SK-N-SH (cell line): ENCODE measurements at regions not wholly inside any gene's neighbourhood (a gene's known extent, or its start where the extent isn't known, plus 50 kb on each side); places are given as distances from the start of the nearest gene placed in this dataset.

Experiments
- CTCF ChIA-PET: fragments of 300-600, 350-600 bp; formaldehyde crosslinking; extraction: SDS; loops from one replicate; lab custom pipeline; 2021; lab: Yijun Ruan, JAX
- POLR2A ChIA-PET: fragments of 350-600 bp; sonication (Branson Sonifier 250); formaldehyde crosslinking; extraction: SDS; loops from one replicate; lab custom pipeline; 2020; ENCODE audit warnings: antibody characterized with exemption, inconsistent platforms; lab: Yijun Ruan, JAX
- DNase-seq: peaks from one replicate; pipeline ENCODE4 v3.0.0; 2012
- H2AFZ ChIP-seq: fragments of 200-600 bp; sonication (generic); 2 replicates; pipeline ENCODE4 v1.8.1; 2016; ENCODE audit warnings: antibody characterized with exemption, mild to moderate bottlenecking, low read depth
- H3F3A ChIP-seq: fragments of 200-600 bp; sonication (generic); replicated peaks from 2 replicates; pipeline ENCODE3; 2016; ENCODE audit warnings: antibody characterized with exemption, mild to moderate bottlenecking; ENCODE audit not compliant: insufficient read depth
- H3K27ac ChIP-seq, 2 experiments: fragments of 200-500 bp in 1 of 2; fragments of 200-600 bp in 1 of 2; sonication (Bioruptor generic) in 1 of 2; sonication (generic), shearing (Covaris generic) in 1 of 2; 2 replicates each; pipeline versions ENCODE4 v1.5.1 to v1.6.1; 2014 to 2016; ENCODE audit warnings: low read depth in 2 of 2, inconsistent platforms in 1 of 2, low read length in 1 of 2, mild to moderate bottlenecking in 1 of 2, mixed read lengths in 1 of 2
- H3K27me3 ChIP-seq: fragments of 200-600 bp; sonication (generic), shearing (Covaris generic); 2 replicates; pipeline ENCODE4 v1.6.1; 2016; ENCODE audit warnings: mixed run types; ENCODE audit not compliant: insufficient read depth
- H3K36me3 ChIP-seq, 2 experiments: fragments of 200-500 bp in 1 of 2; fragments of 200-600 bp in 1 of 2; sonication (Bioruptor generic) in 1 of 2; sonication (generic) in 1 of 2; replicated peaks in 1 of 2; 2 replicates each; pipeline versions ENCODE3 to v1.5.1; 2014 to 2016; ENCODE audit warnings: low read length in 1 of 2, mild to moderate bottlenecking in 1 of 2; ENCODE audit not compliant: insufficient read depth in 2 of 2, control insufficient read depth in 1 of 2
- H3K4me1 ChIP-seq, 2 experiments: fragments of 200-500 bp in 1 of 2; fragments of 200-600 bp in 1 of 2; sonication (Bioruptor generic) in 1 of 2; sonication (generic), shearing (Covaris generic) in 1 of 2; 2 replicates each; pipeline versions ENCODE4 v1.5.1 to v1.6.1; 2014 to 2016; ENCODE audit warnings: low read depth in 1 of 2, low read length in 1 of 2, mixed run types in 1 of 2; ENCODE audit not compliant: insufficient read depth in 2 of 2, control insufficient read depth in 1 of 2
- H3K4me2 ChIP-seq: fragments of 200-600 bp; sonication (generic), shearing (Covaris generic); 2 replicates; pipeline ENCODE4 v1.6.1; 2017; ENCODE audit warnings: mixed run types
- H3K4me3 ChIP-seq, 2 experiments: fragments of 200-500 bp in 1 of 2; fragments of 200-600 bp in 1 of 2; sonication (Bioruptor generic) in 1 of 2; sonication (generic), shearing (Covaris generic) in 1 of 2; 2 replicates each; pipeline versions ENCODE4 v1.5.1 to v1.8.1; 2014 to 2016; ENCODE audit warnings: low read depth in 2 of 2, inconsistent platforms in 1 of 2, low read length in 1 of 2, mild to moderate bottlenecking in 1 of 2, mixed read lengths in 1 of 2, moderate library complexity in 1 of 2
- H3K79me2 ChIP-seq: fragments of 200-600 bp; sonication (generic); 2 replicates; pipeline ENCODE4 v1.8.1; 2017; ENCODE audit warnings: mild to moderate bottlenecking; ENCODE audit not compliant: insufficient read depth
- H3K9ac ChIP-seq: fragments of 200-600 bp; sonication (generic); 2 replicates; pipeline ENCODE4 v1.6.1; 2017; ENCODE audit warnings: mixed run types
- H3K9me2 ChIP-seq: fragments of 200-600 bp; sonication (generic); 2 replicates; pipeline ENCODE4 v1.6.1; 2017; ENCODE audit warnings: mixed run types
- H3K9me3 ChIP-seq: fragments of 200-600 bp; sonication (generic); 2 replicates; pipeline ENCODE4 v1.6.1; 2017; ENCODE audit warnings: mixed run types, mild to moderate bottlenecking, moderate library complexity
- H4K20me1 ChIP-seq: fragments of 200-600 bp; sonication (generic); 2 replicates; pipeline ENCODE4 v1.6.1; 2017; ENCODE audit warnings: mild to moderate bottlenecking, mixed run types; ENCODE audit not compliant: insufficient read depth
- CHD2 ChIP-seq: fragments of 150-350 bp; IDR thresholded peaks from 2 replicates; pipeline ENCODE4 v1.6.1; 2018; ENCODE audit warnings: low read length; ENCODE audit not compliant: partially characterized antibody
- EP300 ChIP-seq, 2 experiments: IDR thresholded peaks; 2 replicates each; pipeline versions ENCODE4 v1.4.0 to v1.6.1; 2012; ENCODE audit warnings: borderline replicate concordance in 1 of 2, low read depth in 1 of 2, low read length in 1 of 2
- EZH2phosphoT487 ChIP-seq: fragments of 200-600 bp; sonication (generic); IDR thresholded peaks from 2 replicates; pipeline ENCODE4 v1.6.1; 2017; ENCODE audit warnings: low read depth, mixed run types, mild to moderate bottlenecking, antibody characterized with exemption, moderate library complexity, borderline replicate concordance
- FOXJ3 ChIP-seq: sonication (generic); formaldehyde crosslinking; IDR thresholded peaks from 2 replicates; pipeline ENCODE4 v1.5.1; 2020; ENCODE audit warnings: mild to moderate bottlenecking, missing genetic modification reagents
- FOXM1 ChIP-seq: IDR thresholded peaks from 2 replicates; pipeline ENCODE4 v1.4.0; 2012; ENCODE audit warnings: low read depth, mild to moderate bottlenecking
- GABPA ChIP-seq: IDR thresholded peaks from 2 replicates; pipeline ENCODE4 v1.4.0; 2012; ENCODE audit warnings: low read depth, mild to moderate bottlenecking
- JUND ChIP-seq: IDR thresholded peaks from 2 replicates; pipeline ENCODE4 v1.4.0; 2012
- MXI1 ChIP-seq: IDR thresholded peaks from 2 replicates; pipeline ENCODE4 v1.6.1; 2012; ENCODE audit warnings: mild to moderate bottlenecking, low read depth, low read length, improper control_type of control experiment
- NFIC ChIP-seq: IDR thresholded peaks from 2 replicates; pipeline ENCODE4 v1.4.0; 2012; ENCODE audit warnings: borderline replicate concordance
- NRF1 ChIP-seq: IDR thresholded peaks from 2 replicates; pipeline ENCODE4 v1.6.1; 2012; ENCODE audit warnings: low read depth, mild to moderate bottlenecking, low read length
- RAD21 ChIP-seq: IDR thresholded peaks from 2 replicates; pipeline ENCODE4 v1.6.1; 2012; ENCODE audit warnings: mild to moderate bottlenecking, low read length
- RCOR1 ChIP-seq: fragments of 150-350 bp; IDR thresholded peaks from 2 replicates; pipeline ENCODE4 v1.6.1; 2017; ENCODE audit warnings: antibody characterized with exemption, low read length
- RFX5 ChIP-seq: IDR thresholded peaks from 2 replicates; pipeline ENCODE4 v1.6.1; 2012; ENCODE audit warnings: mild to moderate bottlenecking, improper control_type of control experiment, low read length
- SIN3A ChIP-seq: IDR thresholded peaks from 2 replicates; pipeline ENCODE4 v1.6.1; 2012; ENCODE audit warnings: low read depth, mild to moderate bottlenecking, low read length, moderate library complexity, borderline replicate concordance
- SMC3 ChIP-seq: IDR thresholded peaks from 2 replicates; pipeline ENCODE4 v1.6.1; 2012; ENCODE audit warnings: low read depth, low read length, improper control_type of control experiment
- TCF12 ChIP-seq: IDR thresholded peaks from 2 replicates; pipeline ENCODE4 v1.4.0; 2012
- TEAD4 ChIP-seq: IDR thresholded peaks from 2 replicates; pipeline ENCODE4 v1.4.0; 2012; ENCODE audit warnings: mild to moderate bottlenecking, borderline replicate concordance; ENCODE audit not compliant: insufficient read depth
- YY1 ChIP-seq: IDR thresholded peaks from 2 replicates; pipeline ENCODE4 v1.4.0; 2012; ENCODE audit warnings: low read depth, mild to moderate bottlenecking
- WGBS: methylation state at CpG from one replicate; pipeline ENCODE4 v1.1.6; 2017; ENCODE audit warnings: low lambda C conversion rate; 5-methylcytosine and 5-hydroxymethylcytosine counted together
- TF ChIP-seq, protein P1 (sequence below): fragments of 150-350 bp; IDR thresholded peaks from 2 replicates; pipeline ENCODE4 v1.6.1; 2016; ENCODE audit warnings: mild to moderate bottlenecking, low read depth, low read length
- TF ChIP-seq, protein P2 (sequence below): fragments of 200-600 bp; sonication (generic); IDR thresholded peaks from 2 replicates; pipeline ENCODE4 v1.6.1; 2017; ENCODE audit warnings: antibody characterized with exemption, mild to moderate bottlenecking, moderate library complexity
- TF ChIP-seq, protein P3 (sequence below): IDR thresholded peaks from 2 replicates; pipeline ENCODE4; 2012
- TF ChIP-seq, protein P4 (sequence below): fragments of 150-350 bp; IDR thresholded peaks from 2 replicates; pipeline ENCODE4 v1.6.1; 2017; ENCODE audit warnings: antibody characterized with exemption, low read length, low read depth, borderline replicate concordance
- TF ChIP-seq, protein P5 (sequence below): IDR thresholded peaks from 2 replicates; pipeline ENCODE4 v1.4.0; 2012; ENCODE audit warnings: low read depth, borderline replicate concordance
- TF ChIP-seq, protein P6 (sequence below): IDR thresholded peaks from 2 replicates; pipeline ENCODE4 v1.4.0; 2012; ENCODE audit warnings: low read depth, borderline replicate concordance
- TF ChIP-seq, protein P7 (sequence below): IDR thresholded peaks from 2 replicates; pipeline ENCODE4 v1.4.0; 2012; ENCODE audit warnings: low read depth

DNA sequence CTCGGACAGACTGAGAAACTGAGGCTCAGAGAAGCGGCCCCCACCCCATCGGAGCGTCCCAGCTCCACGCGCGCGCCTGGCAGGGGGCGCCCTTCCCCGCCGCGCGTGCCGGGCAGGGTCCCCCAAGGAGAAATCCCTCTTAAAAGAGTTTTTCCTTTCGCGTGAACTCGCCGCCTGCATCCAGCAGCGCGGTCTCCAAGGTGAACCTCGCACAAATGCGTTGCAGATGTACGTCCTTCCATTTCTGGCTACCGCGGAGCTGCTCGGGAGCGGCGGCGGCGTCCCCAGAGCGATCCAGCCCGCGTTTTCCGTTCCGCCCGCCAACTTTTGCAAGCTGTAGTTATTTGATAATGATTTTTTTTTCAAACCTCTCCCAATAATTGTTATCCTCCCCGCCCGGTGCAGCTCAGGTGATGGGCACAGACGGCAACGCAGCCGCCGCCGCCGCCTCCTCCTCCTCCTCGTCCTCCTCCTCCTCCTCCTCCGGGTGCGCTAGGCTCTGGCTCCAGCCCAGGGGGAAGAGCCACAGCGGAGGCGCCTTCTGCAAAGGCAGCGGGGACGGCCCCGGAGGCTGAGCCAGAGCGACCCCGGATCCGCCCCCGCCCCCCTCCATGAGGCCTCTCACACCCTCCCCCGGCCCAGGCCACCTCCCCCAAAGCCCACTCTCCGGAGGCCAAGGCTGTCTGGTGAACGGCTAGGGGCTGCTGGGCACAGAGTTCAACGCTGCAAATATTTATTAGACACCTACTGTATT, 74.0 kb upstream of the CUX1 start:
- 3% methylated on average over 53 of the region's 60 CpGs for WGBS
- peak overlapping the region; percentile 36; the same call in 1 of the 2 replicates for H3K9ac ChIP-seq
- no peaks in the 10 kb centered on the region for H3K9me3 ChIP-seq
- DNase-seq, result peak; percentile 94
- ChIA-PET POLR2A (no interaction called here), CTCF (interaction anchor here (0.6 to 5.9 kb wide), 45 partner anchors 10 to 542 kb away, joined by 3 to 56 read pairs (median 4); partner anchors contain the start of gene CUX1)
- H4K20me1 ChIP-seq, result no peaks in the 10 kb centered on the region
- H3K36me3 ChIP-seq, result no peaks in the 10 kb centered on the region
- H3K9me2 ChIP-seq, result no peaks in the 10 kb centered on the region
- H3K4me2 ChIP-seq, result peak overlapping the region; percentile 97
- H2AFZ ChIP-seq, result peak overlapping the region; percentile 97
- H3K27me3 ChIP-seq, result no peaks in the 10 kb centered on the region; the same call in 1 of the 2 replicates
- H3K27ac ChIP-seq, result no peak overlapping the region
- no peaks in the 10 kb centered on the region; a peak in 1 of 4 replicates for H3K4me1 ChIP-seq
- H3K4me3 ChIP-seq, result peak overlapping the region; percentile 54 to 90
- H3F3A ChIP-seq, result no peaks in the 10 kb centered on the region
- no peaks in the 10 kb centered on the region for H3K79me2 ChIP-seq
- TF ChIP-seq TEAD4 (no peak), SIN3A (peak; percentile 57; the same call in 1 of the 2 replicates), RAD21 (peak; percentile 37), EP300 (IDR thresholded peaks at IDR 0.05; ENCODE audit: borderline replicate concordance in 1 of 2, low read depth in 1 of 2, low read length in 1 of 2) (no peak; a peak in 2 of 4 replicates), TCF12 (peak; percentile 30; the same call in 1 of the 2 replicates), RCOR1 (peak; percentile 63; the same call in 1 of the 2 replicates), JUND (no peak; the same call in 1 of the 2 replicates), FOXJ3 (no peak), NRF1 (no peak), RFX5 (no peak; the same call in 1 of the 2 replicates), YY1 (peak; percentile 38; the same call in 1 of the 2 replicates), SMC3 (peak; percentile 26), NFIC (peak; percentile 29; the same call in 1 of the 2 replicates), MXI1 (no peak), EZH2phosphoT487 (no peak), FOXM1 (no peak), GABPA (no peak), CHD2 (peak; percentile 62)
- TF ChIP-seq, protein P1, sequence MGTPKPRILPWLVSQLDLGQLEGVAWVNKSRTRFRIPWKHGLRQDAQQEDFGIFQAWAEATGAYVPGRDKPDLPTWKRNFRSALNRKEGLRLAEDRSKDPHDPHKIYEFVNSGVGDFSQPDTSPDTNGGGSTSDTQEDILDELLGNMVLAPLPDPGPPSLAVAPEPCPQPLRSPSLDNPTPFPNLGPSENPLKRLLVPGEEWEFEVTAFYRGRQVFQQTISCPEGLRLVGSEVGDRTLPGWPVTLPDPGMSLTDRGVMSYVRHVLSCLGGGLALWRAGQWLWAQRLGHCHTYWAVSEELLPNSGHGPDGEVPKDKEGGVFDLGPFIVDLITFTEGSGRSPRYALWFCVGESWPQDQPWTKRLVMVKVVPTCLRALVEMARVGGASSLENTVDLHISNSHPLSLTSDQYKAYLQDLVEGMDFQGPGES, result no peak
- TF ChIP-seq, protein P2, sequence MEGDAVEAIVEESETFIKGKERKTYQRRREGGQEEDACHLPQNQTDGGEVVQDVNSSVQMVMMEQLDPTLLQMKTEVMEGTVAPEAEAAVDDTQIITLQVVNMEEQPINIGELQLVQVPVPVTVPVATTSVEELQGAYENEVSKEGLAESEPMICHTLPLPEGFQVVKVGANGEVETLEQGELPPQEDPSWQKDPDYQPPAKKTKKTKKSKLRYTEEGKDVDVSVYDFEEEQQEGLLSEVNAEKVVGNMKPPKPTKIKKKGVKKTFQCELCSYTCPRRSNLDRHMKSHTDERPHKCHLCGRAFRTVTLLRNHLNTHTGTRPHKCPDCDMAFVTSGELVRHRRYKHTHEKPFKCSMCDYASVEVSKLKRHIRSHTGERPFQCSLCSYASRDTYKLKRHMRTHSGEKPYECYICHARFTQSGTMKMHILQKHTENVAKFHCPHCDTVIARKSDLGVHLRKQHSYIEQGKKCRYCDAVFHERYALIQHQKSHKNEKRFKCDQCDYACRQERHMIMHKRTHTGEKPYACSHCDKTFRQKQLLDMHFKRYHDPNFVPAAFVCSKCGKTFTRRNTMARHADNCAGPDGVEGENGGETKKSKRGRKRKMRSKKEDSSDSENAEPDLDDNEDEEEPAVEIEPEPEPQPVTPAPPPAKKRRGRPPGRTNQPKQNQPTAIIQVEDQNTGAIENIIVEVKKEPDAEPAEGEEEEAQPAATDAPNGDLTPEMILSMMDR, result peak; percentile 86
- TF ChIP-seq, protein P3, sequence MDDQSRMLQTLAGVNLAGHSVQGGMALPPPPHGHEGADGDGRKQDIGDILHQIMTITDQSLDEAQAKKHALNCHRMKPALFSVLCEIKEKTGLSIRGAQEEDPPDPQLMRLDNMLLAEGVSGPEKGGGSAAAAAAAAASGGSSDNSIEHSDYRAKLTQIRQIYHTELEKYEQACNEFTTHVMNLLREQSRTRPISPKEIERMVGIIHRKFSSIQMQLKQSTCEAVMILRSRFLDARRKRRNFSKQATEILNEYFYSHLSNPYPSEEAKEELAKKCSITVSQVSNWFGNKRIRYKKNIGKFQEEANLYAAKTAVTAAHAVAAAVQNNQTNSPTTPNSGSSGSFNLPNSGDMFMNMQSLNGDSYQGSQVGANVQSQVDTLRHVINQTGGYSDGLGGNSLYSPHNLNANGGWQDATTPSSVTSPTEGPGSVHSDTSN, result no peak
- TF ChIP-seq, protein P4, sequence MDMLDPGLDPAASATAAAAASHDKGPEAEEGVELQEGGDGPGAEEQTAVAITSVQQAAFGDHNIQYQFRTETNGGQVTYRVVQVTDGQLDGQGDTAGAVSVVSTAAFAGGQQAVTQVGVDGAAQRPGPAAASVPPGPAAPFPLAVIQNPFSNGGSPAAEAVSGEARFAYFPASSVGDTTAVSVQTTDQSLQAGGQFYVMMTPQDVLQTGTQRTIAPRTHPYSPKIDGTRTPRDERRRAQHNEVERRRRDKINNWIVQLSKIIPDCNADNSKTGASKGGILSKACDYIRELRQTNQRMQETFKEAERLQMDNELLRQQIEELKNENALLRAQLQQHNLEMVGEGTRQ, result no peak
- TF ChIP-seq, protein P5, sequence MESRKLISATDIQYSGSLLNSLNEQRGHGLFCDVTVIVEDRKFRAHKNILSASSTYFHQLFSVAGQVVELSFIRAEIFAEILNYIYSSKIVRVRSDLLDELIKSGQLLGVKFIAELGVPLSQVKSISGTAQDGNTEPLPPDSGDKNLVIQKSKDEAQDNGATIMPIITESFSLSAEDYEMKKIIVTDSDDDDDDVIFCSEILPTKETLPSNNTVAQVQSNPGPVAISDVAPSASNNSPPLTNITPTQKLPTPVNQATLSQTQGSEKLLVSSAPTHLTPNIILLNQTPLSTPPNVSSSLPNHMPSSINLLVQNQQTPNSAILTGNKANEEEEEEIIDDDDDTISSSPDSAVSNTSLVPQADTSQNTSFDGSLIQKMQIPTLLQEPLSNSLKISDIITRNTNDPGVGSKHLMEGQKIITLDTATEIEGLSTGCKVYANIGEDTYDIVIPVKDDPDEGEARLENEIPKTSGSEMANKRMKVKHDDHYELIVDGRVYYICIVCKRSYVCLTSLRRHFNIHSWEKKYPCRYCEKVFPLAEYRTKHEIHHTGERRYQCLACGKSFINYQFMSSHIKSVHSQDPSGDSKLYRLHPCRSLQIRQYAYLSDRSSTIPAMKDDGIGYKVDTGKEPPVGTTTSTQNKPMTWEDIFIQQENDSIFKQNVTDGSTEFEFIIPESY, result no peak
- TF ChIP-seq, protein P6, sequence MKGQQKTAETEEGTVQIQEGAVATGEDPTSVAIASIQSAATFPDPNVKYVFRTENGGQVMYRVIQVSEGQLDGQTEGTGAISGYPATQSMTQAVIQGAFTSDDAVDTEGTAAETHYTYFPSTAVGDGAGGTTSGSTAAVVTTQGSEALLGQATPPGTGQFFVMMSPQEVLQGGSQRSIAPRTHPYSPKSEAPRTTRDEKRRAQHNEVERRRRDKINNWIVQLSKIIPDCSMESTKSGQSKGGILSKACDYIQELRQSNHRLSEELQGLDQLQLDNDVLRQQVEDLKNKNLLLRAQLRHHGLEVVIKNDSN, result no peak
- TF ChIP-seq, protein P7, sequence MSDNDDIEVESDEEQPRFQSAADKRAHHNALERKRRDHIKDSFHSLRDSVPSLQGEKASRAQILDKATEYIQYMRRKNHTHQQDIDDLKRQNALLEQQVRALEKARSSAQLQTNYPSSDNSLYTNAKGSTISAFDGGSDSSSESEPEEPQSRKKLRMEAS, result peak; percentile 55
